Lung (tissue), 11 donors: ENCODE measurements at regions not wholly inside any gene's neighbourhood (a gene's known extent, or its start where the extent isn't known, plus 50 kb on each side); places are given as distances from the start of the nearest gene placed in this dataset.

ENCODE experiments used
- ATAC-seq: fragments of 200-7000 bp; cut with Tn5 transposase; one replicate; pipeline ENCODE4 v1.9.1; 2020; ENCODE audit warnings: moderate number of reproducible peaks; ENCODE audit not compliant: insufficient read depth, low FRiP score
- DNase-seq, 3 donors: peaks; one replicate each; pipeline ENCODE4 v3.0.0-alpha.2; 2013 to 2017
- H3K27ac ChIP-seq, 2 donors: one replicate each; pipeline ENCODE4 v1.5.1; 2013; ENCODE audit warnings: mild to moderate bottlenecking in 2 of 2, moderate library complexity in 2 of 2, control low read depth in 1 of 2, inconsistent platforms in 1 of 2, low read depth in 1 of 2, low read length in 1 of 2
- H3K27me3 ChIP-seq, 3 donors: one replicate each; pipeline ENCODE4 v1.5.1; 2013; ENCODE audit warnings: low read length in 2 of 3; ENCODE audit not compliant: control insufficient read depth in 3 of 3, insufficient read depth in 3 of 3
- H3K36me3 ChIP-seq, 4 donors: one replicate each; pipeline ENCODE4 v1.5.1; 2013; ENCODE audit warnings: low read length in 4 of 4, mild to moderate bottlenecking in 1 of 4, moderate library complexity in 1 of 4; ENCODE audit not compliant: control insufficient read depth in 4 of 4, insufficient read depth in 4 of 4
- H3K4me1 ChIP-seq, 5 donors: one replicate each; pipeline ENCODE4 v1.5.1; 2013; ENCODE audit warnings: low read length in 5 of 5, mild to moderate bottlenecking in 2 of 5, moderate library complexity in 1 of 5; ENCODE audit not compliant: control insufficient read depth in 5 of 5, insufficient read depth in 5 of 5
- H3K4me3 ChIP-seq: one replicate; pipeline ENCODE4 v1.5.1; 2013; ENCODE audit warnings: mild to moderate bottlenecking, control low read depth, moderate library complexity
- H3K9ac ChIP-seq, 2 donors: one replicate each; pipeline ENCODE4 v1.5.1; 2013; ENCODE audit warnings: low read length in 2 of 2, control low read depth in 1 of 2; ENCODE audit not compliant: insufficient read depth in 1 of 2
- H3K9me3 ChIP-seq, 4 donors: one replicate each; pipeline ENCODE4 v1.5.1; 2013; ENCODE audit warnings: low read length in 3 of 4, mild to moderate bottlenecking in 1 of 4, moderate library complexity in 1 of 4; ENCODE audit not compliant: control insufficient read depth in 4 of 4, insufficient read depth in 3 of 4
- CTCF ChIP-seq: IDR thresholded peaks from 2 replicates; pipeline ENCODE4 v1.5.1; 2012; ENCODE audit warnings: mild to moderate bottlenecking; ENCODE audit errors: control extremely low read depth, extremely low read depth
- WGBS, 2 donors: extraction: QIAGEN DNeasy Blood & Tissue Kit; methylation state at CpG; one replicate each; pipeline ENCODE4 v1.1.7; 2013; 5-methylcytosine and 5-hydroxymethylcytosine counted together
- donor health status: control.
- donor health status: control.
- donor health status: Bipolar disorder and iron deficiency.
- donor health status: healthy.
- donor health status: DM: yes; HTN: yes; CAD: no.

GRCh38 chr3:64878362-64878761 is 190.6 kb upstream of the ADAMTS9 start:
- H3K4me3 ChIP-seq = no peak overlapping the region
- ATAC-seq (no peak), DNase-seq (no peak)
- H3K4me1 ChIP-seq = no peaks in the 10 kb centered on the region
- H3K9me3 ChIP-seq = no peaks in the 10 kb centered on the region
- no peak for TF ChIP-seq CTCF
- WGBS, 2 donors = 87% methylated on average over 2 of the region's 2 CpGs
- H3K36me3 ChIP-seq = peaks cover 0 to 4% (median under 1%) of the 10 kb centered on the region in 4 donors
- no peaks in the 10 kb centered on the region for H3K27me3 ChIP-seq
- H3K27ac ChIP-seq = no peak overlapping the region
- no peak overlapping the region for H3K9ac ChIP-seq

DNA sequence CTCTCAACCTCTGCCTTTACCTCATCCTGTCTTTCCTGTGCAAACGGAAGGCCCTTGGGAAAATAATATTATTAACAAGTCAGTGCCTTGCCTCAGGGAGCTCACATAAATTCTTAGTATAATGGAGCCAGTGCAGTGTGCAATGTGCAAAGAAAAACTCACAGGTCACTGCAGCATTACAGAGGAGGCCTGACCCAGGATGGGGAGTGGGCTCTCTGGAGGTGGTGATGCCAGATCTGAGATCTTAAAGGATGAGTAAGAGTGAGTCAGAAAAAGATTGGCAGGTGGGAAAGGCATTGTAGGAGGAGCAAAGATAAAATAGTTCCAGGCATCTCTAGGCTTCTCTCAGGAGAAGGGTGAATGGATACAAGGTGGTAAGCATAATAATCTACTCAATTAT is 185.6 kb upstream of the ADAMTS9 start:
- H3K27ac ChIP-seq = no peak overlapping the region
- H3K9me3 ChIP-seq = no peaks in the 10 kb centered on the region
- peaks cover 0 to 4% (median under 1%) of the 10 kb centered on the region in 4 donors for H3K36me3 ChIP-seq
- 63 to 84% methylated on average over 1 of the region's 1 CpG for WGBS, 2 donors
- no peak for ATAC-seq
- H3K27me3 ChIP-seq = no peaks in the 10 kb centered on the region
- H3K4me1 ChIP-seq = peaks cover 0 to 3% (median 0%) of the 10 kb centered on the region in 5 donors
- TF ChIP-seq CTCF = no peak
- H3K4me3 ChIP-seq = no peak overlapping the region
- no peak overlapping the region for H3K9ac ChIP-seq
- DNase-seq = no peak

DNA sequence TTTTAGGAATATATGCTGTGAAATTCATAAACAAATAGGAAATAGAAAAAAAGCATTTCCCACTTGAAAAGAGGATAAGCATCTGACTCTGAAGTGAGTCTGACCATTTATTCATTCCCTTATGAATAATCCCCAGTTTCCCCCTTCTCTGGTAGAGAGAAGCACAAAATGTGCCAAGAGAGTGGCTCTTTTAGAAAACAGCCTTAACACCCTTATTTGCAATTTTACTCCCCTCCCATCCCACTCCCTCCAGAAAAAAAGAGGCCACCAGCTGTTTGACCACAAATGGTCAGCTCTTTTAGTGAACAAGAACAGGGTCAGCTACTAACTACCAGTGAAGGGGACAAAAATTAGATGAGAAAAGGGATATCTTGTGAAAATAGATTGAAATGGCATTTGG is 184.5 kb upstream of the ADAMTS9 start:
- no peak for TF ChIP-seq CTCF
- H3K9me3 ChIP-seq = no peaks in the 10 kb centered on the region
- H3K36me3 ChIP-seq = peaks cover 0 to 4% (median under 1%) of the 10 kb centered on the region in 4 donors
- H3K27me3 ChIP-seq = no peaks in the 10 kb centered on the region
- ATAC-seq = no peak
- DNase-seq = no peak
- no peak overlapping the region for H3K4me3 ChIP-seq
- H3K9ac ChIP-seq = no peak overlapping the region
- no peak overlapping the region for H3K27ac ChIP-seq
- H3K4me1 ChIP-seq = peaks cover 0 to 3% (median 0%) of the 10 kb centered on the region in 5 donors

DNA sequence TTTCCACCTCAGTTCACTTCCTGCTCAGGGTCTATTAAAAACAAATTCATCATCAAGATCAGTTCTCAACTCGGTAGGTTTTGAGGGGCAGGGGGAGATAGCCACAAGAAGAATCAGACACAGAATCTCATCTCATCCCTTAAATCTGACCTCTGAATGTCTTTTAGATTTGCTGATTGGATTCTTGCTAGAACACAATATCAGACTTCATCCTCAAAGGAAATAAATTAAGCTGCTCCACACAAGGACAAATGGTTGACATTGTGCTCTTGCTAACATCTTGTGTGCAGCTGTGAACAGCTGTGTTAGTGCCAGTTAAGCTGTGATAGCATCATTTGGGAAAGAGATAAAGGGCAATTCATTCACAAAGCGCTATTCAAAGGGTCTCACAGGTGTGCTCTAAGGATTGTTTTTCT is 184.0 kb upstream of the ADAMTS9 start:
- ATAC-seq = no peak

More for the DNA sequence above, 184.0 kb upstream of the ADAMTS9 start:
- Histone ChIP-seq H3K27ac (no peak overlapping the region), H3K36me3 (peaks cover 0 to 4% (median under 1%) of the 10 kb centered on the region in 4 donors), H3K27me3 (no peaks in the 10 kb centered on the region), H3K9ac (no peak overlapping the region), H3K4me3 (no peak overlapping the region), H3K4me1 (peaks cover 0 to 3% (median 0%) of the 10 kb centered on the region in 5 donors), H3K9me3 (no peaks in the 10 kb centered on the region)
- no peak for DNase-seq
- no peak for TF ChIP-seq CTCF
- WGBS, 2 donors = 64 to 80% methylated on average over 2 of the region's 2 CpGs
